GM23338 (cell line): ENCODE measurements at regions not wholly inside any gene's neighbourhood (a gene's known extent, or its start where the extent isn't known, plus 50 kb on each side); places are given as distances from the start of the nearest gene placed in this dataset.

Experiments used
- ATAC-seq: fragments of 200-7000 bp; cut with Tn5 transposase; 3 replicates; pipeline ENCODE4 v1.9.1; 2020
- DNase-seq: peaks from one replicate; pipeline ENCODE4 v3.0.0-alpha.2; 2015; ENCODE audit warnings: low spot score
- H2AFZ ChIP-seq: fragments of 200-600 bp; sonication (generic); 2 replicates; pipeline ENCODE4 v1.8.0; 2016; ENCODE audit warnings: antibody characterized with exemption, mild to moderate bottlenecking, moderate library complexity
- H3F3A ChIP-seq: fragments of 200-600 bp; sonication (generic); replicated peaks from 2 replicates; pipeline ENCODE4 v1.8.0; 2017; ENCODE audit warnings: antibody characterized with exemption, mixed run types, low read depth
- H3K27ac ChIP-seq: fragments of 200-600 bp; sonication (generic); 2 replicates; pipeline ENCODE4 v1.6.1; 2016; ENCODE audit warnings: low read depth
- H3K27me3 ChIP-seq: fragments of 200-600 bp; sonication (generic); 2 replicates; pipeline ENCODE4 v1.8.0; 2016; ENCODE audit warnings: mild to moderate bottlenecking, mixed run types, moderate library complexity; ENCODE audit not compliant: insufficient read depth
- H3K36me3 ChIP-seq: fragments of 200-600 bp; sonication (generic); 2 replicates; pipeline ENCODE4 v1.8.0; 2016; ENCODE audit warnings: mild to moderate bottlenecking; ENCODE audit not compliant: insufficient read depth
- H3K4me1 ChIP-seq: fragments of 200-600 bp; sonication (generic); 2 replicates; pipeline ENCODE4 v1.8.0; 2016; ENCODE audit warnings: mild to moderate bottlenecking, moderate library complexity; ENCODE audit not compliant: insufficient read depth
- H3K4me2 ChIP-seq: fragments of 200-600 bp; sonication (generic); 2 replicates; pipeline ENCODE4 v1.7.1; 2017; ENCODE audit warnings: mixed run types
- H3K4me3 ChIP-seq: fragments of 200-600 bp; sonication (generic); 2 replicates; pipeline ENCODE4 v1.6.1; 2016; ENCODE audit warnings: mixed run types
- H3K79me2 ChIP-seq: fragments of 200-600 bp; sonication (generic); replicated peaks from 2 replicates; pipeline ENCODE4 v1.8.0; 2017; ENCODE audit warnings: mild to moderate bottlenecking; ENCODE audit not compliant: insufficient read depth
- H3K9me2 ChIP-seq: fragments of 200-600 bp; sonication (generic); 2 replicates; pipeline ENCODE4 v1.8.0; 2017; ENCODE audit not compliant: insufficient read depth
- H4K20me1 ChIP-seq: fragments of 200-600 bp; sonication (generic); replicated peaks from 2 replicates; pipeline ENCODE4 v1.8.0; 2017; ENCODE audit warnings: mild to moderate bottlenecking; ENCODE audit not compliant: insufficient read depth
- H3K27ac Mint-ChIP-seq: 2 replicates; pipeline ENCODE4 v1.8.0; 2020; ENCODE audit warnings: inconsistent platforms, mild to moderate bottlenecking, moderate library complexity, mixed read lengths
- H3K27me3 Mint-ChIP-seq: 3 replicates; pipeline ENCODE4 v1.8.0; 2022; ENCODE audit warnings: low read depth, mild to moderate bottlenecking, moderate library complexity, mixed read lengths, inconsistent platforms; ENCODE audit not compliant: insufficient read depth, poor library complexity
- H3K36me3 Mint-ChIP-seq: 3 replicates; pipeline ENCODE4 v1.8.0; 2021; ENCODE audit warnings: low read depth, mild to moderate bottlenecking, inconsistent platforms, moderate library complexity, mixed read lengths
- H3K4me1 Mint-ChIP-seq: 3 replicates; pipeline ENCODE4 v1.8.0; 2020; ENCODE audit warnings: mild to moderate bottlenecking, inconsistent platforms, mixed read lengths
- H3K4me3 Mint-ChIP-seq: 3 replicates; pipeline ENCODE4 v1.8.0; 2021; ENCODE audit warnings: moderate library complexity, mild to moderate bottlenecking, inconsistent platforms, mixed read lengths
- H3K9me3 Mint-ChIP-seq: 3 replicates; pipeline ENCODE4 v1.8.0; 2020; ENCODE audit warnings: moderate library complexity, mild to moderate bottlenecking, inconsistent platforms, mixed read lengths
- EZH2 ChIP-seq: fragments of 200-600 bp; sonication (generic); IDR thresholded peaks from one replicate; pipeline ENCODE4 v1.8.0; 2017; ENCODE audit warnings: antibody characterized with exemption, mild to moderate bottlenecking, low read depth; ENCODE audit not compliant: unreplicated experiment
- EZH2phosphoT487 ChIP-seq: fragments of 200-600 bp; sonication (generic); IDR thresholded peaks from one replicate; pipeline ENCODE4 v1.8.1; 2018; ENCODE audit warnings: antibody characterized with exemption; ENCODE audit not compliant: unreplicated experiment
- JUNB ChIP-seq: IDR thresholded peaks from one replicate; pipeline ENCODE4 v1.6.1; 2016; ENCODE audit warnings: antibody characterized with exemption; ENCODE audit not compliant: unreplicated experiment
- ZNF114 ChIP-seq: fragments of 250-450 bp; sonication (Bioruptor Pico); IDR thresholded peaks from 2 replicates; pipeline ENCODE4 v1.5.0; 2020; ENCODE audit warnings: mild to moderate bottlenecking, moderate library complexity
- TF ChIP-seq, protein P1 (sequence below): IDR thresholded peaks from 2 replicates; pipeline ENCODE4 v1.6.1; 2016; ENCODE audit warnings: antibody characterized with exemption
- TF ChIP-seq, protein P2 (sequence below): fragments of 250-450 bp; sonication (Bioruptor Pico); IDR thresholded peaks from 2 replicates; pipeline ENCODE4 v1.5.0; 2020; ENCODE audit warnings: mild to moderate bottlenecking, moderate library complexity

DNA sequence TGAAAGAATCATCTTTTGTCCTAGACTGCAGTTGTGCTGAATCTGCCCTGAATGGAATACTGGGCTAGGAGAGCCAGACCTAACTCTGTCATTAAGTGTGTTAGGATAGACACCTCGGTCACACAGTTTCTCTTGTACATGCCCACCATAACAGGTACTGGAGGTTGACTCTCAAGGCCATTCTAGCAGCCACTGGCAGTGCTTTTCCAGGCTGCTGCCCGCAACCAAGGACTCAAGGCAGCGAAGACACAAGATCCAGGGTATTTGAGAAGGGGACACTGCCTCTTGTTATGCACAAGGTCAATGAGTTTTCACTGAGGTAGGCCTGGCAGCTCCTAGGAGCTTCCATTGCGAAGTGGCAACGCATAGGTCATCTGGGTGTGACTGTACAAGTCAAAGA, 70.6 kb upstream of the ZNF746 start:
- no peak overlapping the region for H3K4me2 ChIP-seq
- no peaks in the 10 kb centered on the region for H3K27me3 Mint-ChIP-seq
- no peaks in the 10 kb centered on the region for H3K4me1 Mint-ChIP-seq

More for the DNA sequence above, 70.6 kb upstream of the ZNF746 start:
- Histone ChIP-seq H3K36me3 (peaks cover 13% of the 10 kb centered on the region; the same call in 1 of the 2 replicates), H3K79me2 (no peaks in the 10 kb centered on the region), H4K20me1 (peaks cover 6% of the 10 kb centered on the region; the same call in 1 of the 2 replicates), H3K4me3 (no peak overlapping the region), H3K4me1 (no peaks in the 10 kb centered on the region), H3F3A (no peaks in the 10 kb centered on the region), H2AFZ (no peak overlapping the region), H3K27ac (no peak overlapping the region), H3K27me3 (no peaks in the 10 kb centered on the region), H3K9me2 (no peaks in the 10 kb centered on the region)
- H3K36me3 Mint-ChIP-seq: peaks cover 56% of the 10 kb centered on the region
- H3K4me3 Mint-ChIP-seq: no peak overlapping the region
- TF ChIP-seq, protein P1, sequence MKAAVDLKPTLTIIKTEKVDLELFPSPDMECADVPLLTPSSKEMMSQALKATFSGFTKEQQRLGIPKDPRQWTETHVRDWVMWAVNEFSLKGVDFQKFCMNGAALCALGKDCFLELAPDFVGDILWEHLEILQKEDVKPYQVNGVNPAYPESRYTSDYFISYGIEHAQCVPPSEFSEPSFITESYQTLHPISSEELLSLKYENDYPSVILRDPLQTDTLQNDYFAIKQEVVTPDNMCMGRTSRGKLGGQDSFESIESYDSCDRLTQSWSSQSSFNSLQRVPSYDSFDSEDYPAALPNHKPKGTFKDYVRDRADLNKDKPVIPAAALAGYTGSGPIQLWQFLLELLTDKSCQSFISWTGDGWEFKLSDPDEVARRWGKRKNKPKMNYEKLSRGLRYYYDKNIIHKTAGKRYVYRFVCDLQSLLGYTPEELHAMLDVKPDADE: no peak
- TF ChIP-seq JUNB (no peak), ZNF114 (CRISPR knock-in tag) (no peak), EZH2 (no peak), EZH2phosphoT487 (no peak)
- TF ChIP-seq, protein P2, sequence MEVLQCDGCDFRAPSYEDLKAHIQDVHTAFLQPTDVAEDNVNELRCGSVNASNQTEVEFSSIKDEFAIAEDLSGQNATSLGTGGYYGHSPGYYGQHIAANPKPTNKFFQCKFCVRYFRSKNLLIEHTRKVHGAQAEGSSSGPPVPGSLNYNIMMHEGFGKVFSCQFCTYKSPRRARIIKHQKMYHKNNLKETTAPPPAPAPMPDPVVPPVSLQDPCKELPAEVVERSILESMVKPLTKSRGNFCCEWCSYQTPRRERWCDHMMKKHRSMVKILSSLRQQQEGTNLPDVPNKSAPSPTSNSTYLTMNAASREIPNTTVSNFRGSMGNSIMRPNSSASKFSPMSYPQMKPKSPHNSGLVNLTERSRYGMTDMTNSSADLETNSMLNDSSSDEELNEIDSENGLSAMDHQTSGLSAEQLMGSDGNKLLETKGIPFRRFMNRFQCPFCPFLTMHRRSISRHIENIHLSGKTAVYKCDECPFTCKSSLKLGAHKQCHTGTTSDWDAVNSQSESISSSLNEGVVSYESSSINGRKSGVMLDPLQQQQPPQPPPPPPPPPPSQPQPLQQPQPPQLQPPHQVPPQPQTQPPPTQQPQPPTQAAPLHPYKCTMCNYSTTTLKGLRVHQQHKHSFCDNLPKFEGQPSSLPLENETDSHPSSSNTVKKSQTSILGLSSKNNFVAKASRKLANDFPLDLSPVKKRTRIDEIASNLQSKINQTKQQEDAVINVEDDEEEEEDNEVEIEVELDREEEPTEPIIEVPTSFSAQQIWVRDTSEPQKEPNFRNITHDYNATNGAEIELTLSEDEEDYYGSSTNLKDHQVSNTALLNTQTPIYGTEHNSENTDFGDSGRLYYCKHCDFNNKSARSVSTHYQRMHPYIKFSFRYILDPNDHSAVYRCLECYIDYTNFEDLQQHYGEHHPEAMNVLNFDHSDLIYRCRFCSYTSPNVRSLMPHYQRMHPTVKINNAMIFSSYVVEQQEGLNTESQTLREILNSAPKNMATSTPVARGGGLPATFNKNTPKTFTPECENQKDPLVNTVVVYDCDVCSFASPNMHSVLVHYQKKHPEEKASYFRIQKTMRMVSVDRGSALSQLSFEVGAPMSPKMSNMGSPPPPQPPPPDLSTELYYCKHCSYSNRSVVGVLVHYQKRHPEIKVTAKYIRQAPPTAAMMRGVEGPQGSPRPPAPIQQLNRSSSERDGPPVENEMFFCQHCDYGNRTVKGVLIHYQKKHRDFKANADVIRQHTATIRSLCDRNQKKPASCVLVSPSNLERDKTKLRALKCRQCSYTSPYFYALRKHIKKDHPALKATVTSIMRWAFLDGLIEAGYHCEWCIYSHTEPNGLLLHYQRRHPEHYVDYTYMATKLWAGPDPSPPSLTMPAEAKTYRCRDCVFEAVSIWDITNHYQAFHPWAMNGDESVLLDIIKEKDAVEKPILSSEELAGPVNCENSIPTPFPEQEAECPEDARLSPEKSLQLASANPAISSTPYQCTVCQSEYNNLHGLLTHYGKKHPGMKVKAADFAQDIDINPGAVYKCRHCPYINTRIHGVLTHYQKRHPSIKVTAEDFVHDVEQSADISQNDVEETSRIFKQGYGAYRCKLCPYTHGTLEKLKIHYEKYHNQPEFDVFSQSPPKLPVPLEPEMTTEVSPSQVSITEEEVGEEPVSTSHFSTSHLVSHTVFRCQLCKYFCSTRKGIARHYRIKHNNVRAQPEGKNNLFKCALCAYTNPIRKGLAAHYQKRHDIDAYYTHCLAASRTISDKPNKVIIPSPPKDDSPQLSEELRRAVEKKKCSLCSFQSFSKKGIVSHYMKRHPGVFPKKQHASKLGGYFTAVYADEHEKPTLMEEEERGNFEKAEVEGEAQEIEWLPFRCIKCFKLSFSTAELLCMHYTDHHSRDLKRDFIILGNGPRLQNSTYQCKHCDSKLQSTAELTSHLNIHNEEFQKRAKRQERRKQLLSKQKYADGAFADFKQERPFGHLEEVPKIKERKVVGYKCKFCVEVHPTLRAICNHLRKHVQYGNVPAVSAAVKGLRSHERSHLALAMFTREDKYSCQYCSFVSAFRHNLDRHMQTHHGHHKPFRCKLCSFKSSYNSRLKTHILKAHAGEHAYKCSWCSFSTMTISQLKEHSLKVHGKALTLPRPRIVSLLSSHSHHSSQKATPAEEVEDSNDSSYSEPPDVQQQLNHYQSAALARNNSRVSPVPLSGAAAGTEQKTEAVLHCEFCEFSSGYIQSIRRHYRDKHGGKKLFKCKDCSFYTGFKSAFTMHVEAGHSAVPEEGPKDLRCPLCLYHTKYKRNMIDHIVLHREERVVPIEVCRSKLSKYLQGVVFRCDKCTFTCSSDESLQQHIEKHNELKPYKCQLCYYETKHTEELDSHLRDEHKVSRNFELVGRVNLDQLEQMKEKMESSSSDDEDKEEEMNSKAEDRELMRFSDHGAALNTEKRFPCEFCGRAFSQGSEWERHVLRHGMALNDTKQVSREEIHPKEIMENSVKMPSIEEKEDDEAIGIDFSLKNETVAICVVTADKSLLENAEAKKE: no peak
- DNase-seq: no peak
- no peak overlapping the region for H3K27ac Mint-ChIP-seq
- ATAC-seq: no peak
- peaks cover 43% of the 10 kb centered on the region for H3K9me3 Mint-ChIP-seq
